Cerebellar nuclear complex (tissue), 1 donor: ENCODE measurements at regions not wholly inside any gene's neighbourhood (a gene's known extent, or its start where the extent isn't known, plus 50 kb on each side); places are given as distances from the start of the nearest gene placed in this dataset.

Source experiments
- DNase-seq, 2 experiments: peaks; one replicate each; lab custom pipeline; 2025; lab: John Stamatoyannopoulos, UW

- DNase-seq, result no peak
Measured at GRCh38 chr15:29320420-29320819, 50.8 kb upstream of the NSMCE3 start.

- no peak for DNase-seq
Measured at GRCh38 chr15:29319823-29320222, 50.2 kb upstream of the NSMCE3 start.
